Neuron (in vitro differentiated cells): ENCODE measurements at regions not wholly inside any gene's neighbourhood (a gene's known extent, or its start where the extent isn't known, plus 50 kb on each side); places are given as distances from the start of the nearest gene placed in this dataset.

ENCODE experiments used
- H2AFZ ChIP-seq: one replicate; pipeline ENCODE4 v1.6.1; 2013; ENCODE audit warnings: low read depth, mild to moderate bottlenecking, inconsistent platforms, low read length, moderate library complexity
- H3K27me3 ChIP-seq: one replicate; pipeline ENCODE4 v1.6.1; 2013; ENCODE audit warnings: low read length; ENCODE audit not compliant: insufficient read depth
- H3K36me3 ChIP-seq: one replicate; pipeline ENCODE4 v1.6.1; 2013; ENCODE audit warnings: low read length; ENCODE audit not compliant: insufficient read depth
- H3K4me1 ChIP-seq: one replicate; pipeline ENCODE4 v1.6.1; 2013; ENCODE audit warnings: low read length; ENCODE audit not compliant: insufficient read depth
- H3K4me3 ChIP-seq: 2 replicates; pipeline ENCODE4 v1.5.1; 2013; ENCODE audit warnings: mild to moderate bottlenecking, low read length, moderate library complexity
- H3K9me3 ChIP-seq: one replicate; pipeline ENCODE4 v1.6.1; 2013; ENCODE audit warnings: low read length

DNA sequence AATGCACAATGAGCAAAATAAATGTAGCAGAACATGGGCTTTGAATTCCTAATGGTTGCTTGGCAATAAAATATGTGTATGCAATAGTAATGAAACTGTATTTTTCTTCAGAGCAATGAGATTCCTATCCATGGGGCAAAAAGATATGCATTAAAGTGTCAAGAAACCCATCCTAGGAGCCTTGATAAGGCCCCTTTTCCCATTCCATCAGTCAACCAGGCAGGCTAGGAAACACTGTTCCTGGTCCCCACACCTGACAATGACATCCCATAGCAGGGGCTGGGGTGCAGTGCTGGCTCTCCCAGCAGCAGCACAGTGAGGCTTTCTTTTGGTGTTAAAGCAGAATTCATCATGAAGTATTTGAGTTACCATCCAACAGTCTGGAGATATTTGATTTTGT lies 113.3 kb upstream of the AGTR1 start:
- no peaks in the 10 kb centered on the region for H3K27me3 ChIP-seq
- no peaks in the 10 kb centered on the region for H3K9me3 ChIP-seq
- peaks cover 9% of the 10 kb centered on the region for H3K4me1 ChIP-seq
- no peak overlapping the region for H3K4me3 ChIP-seq
- no peaks in the 10 kb centered on the region for H3K36me3 ChIP-seq
- peak overlapping the region; percentile 43 for H2AFZ ChIP-seq

DNA sequence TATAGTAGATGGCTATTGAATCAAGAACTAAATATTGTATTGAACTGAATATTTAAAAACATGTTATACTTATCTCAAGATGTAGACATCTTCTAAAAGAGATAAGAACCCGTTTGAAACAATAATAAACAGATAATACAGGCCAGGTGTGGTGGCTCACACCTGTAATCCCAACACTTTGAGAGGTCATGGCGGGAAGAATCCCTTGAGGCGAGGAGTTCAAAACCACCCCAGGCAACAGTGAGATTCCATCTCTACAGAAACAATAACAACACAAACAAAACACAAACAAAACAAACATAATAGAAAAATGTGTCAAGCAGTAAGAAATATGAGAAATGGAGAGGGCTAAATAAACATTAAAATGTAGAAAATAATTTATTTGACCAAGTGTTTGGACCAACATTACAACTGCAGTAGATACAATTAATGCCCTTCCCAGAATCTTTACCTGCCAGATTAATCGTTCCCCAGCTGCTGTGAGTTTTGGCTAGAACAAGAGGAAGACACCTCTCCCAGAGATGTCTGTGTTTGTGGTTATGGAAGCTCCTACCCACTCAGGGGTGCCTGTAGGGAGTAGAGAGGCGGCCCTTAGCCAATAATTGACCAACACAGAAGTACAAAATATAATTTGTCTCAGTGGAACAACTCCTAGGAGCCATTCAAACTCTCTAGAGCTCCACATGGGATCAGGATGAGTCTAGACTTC lies 111.9 kb upstream of the AGTR1 start:
- no peaks in the 10 kb centered on the region for H3K9me3 ChIP-seq

DNA sequence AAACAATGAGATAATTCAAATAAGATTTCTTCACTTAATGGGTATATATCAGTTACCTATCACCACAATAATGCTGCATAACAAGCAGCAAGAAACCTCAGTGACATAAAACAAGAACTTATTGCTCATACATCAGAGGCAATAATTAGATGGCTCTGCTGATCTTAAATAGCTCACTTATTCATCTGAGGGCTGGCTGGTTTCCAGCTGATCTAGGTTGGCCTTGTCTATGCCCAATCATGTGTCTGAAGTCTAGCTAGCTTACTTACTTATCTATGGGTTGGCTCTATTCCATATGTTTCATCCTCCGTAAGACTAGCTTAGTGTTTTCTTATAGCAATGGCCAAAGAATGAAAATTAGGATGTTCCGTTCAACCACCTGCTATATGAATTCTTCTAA lies 109.4 kb upstream of the AGTR1 start:
- H3K4me1 ChIP-seq: peaks cover 9% of the 10 kb centered on the region
- H3K27me3 ChIP-seq: no peaks in the 10 kb centered on the region
- H3K36me3 ChIP-seq: no peaks in the 10 kb centered on the region
- no peaks in the 10 kb centered on the region for H3K9me3 ChIP-seq
- no peak overlapping the region for H2AFZ ChIP-seq
- no peak overlapping the region for H3K4me3 ChIP-seq

More for the DNA sequence above, 111.9 kb upstream of the AGTR1 start:
- no peak overlapping the region for H2AFZ ChIP-seq
- H3K36me3 ChIP-seq: no peaks in the 10 kb centered on the region
- H3K4me3 ChIP-seq: no peak overlapping the region
- peaks cover 9% of the 10 kb centered on the region for H3K4me1 ChIP-seq
- H3K27me3 ChIP-seq: no peaks in the 10 kb centered on the region

- H3K9me3 ChIP-seq: no peaks in the 10 kb centered on the region
- no peaks in the 10 kb centered on the region for H3K4me1 ChIP-seq
- no peak overlapping the region for H2AFZ ChIP-seq
- no peaks in the 10 kb centered on the region for H3K36me3 ChIP-seq
- H3K27me3 ChIP-seq: no peaks in the 10 kb centered on the region
- no peak overlapping the region for H3K4me3 ChIP-seq
Observed at GRCh38 chr3:148591525-148591924, 106.2 kb upstream of the AGTR1 start.

DNA sequence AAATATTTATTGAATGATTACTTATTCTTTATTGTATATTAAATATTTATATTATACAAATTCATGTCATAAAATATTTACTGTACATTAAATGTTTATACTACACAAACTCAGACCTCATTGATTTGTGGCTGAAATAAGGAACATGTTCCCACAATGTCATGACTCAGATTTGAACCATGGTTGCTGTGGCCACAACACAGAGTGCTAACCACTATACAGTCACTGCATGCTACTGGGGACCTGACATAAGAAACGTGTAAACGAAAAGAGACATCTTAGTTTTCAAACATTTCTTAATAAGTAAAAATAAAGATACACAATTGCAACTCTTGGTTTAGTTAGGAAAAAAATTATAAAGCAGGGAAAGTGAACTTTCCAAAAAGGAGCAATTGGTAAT lies 99.1 kb upstream of the AGTR1 start:
- H3K9me3 ChIP-seq: no peaks in the 10 kb centered on the region
- no peaks in the 10 kb centered on the region for H3K36me3 ChIP-seq
- no peak overlapping the region for H2AFZ ChIP-seq
- no peaks in the 10 kb centered on the region for H3K27me3 ChIP-seq
- no peaks in the 10 kb centered on the region for H3K4me1 ChIP-seq
- H3K4me3 ChIP-seq: no peak overlapping the region

- Histone ChIP-seq H2AFZ (no peak overlapping the region), H3K4me3 (no peak overlapping the region), H3K27me3 (no peaks in the 10 kb centered on the region), H3K36me3 (no peaks in the 10 kb centered on the region), H3K9me3 (no peaks in the 10 kb centered on the region), H3K4me1 (no peaks in the 10 kb centered on the region)
Observed at GRCh38 chr3:148599481-148599880, 98.2 kb upstream of the AGTR1 start.

DNA sequence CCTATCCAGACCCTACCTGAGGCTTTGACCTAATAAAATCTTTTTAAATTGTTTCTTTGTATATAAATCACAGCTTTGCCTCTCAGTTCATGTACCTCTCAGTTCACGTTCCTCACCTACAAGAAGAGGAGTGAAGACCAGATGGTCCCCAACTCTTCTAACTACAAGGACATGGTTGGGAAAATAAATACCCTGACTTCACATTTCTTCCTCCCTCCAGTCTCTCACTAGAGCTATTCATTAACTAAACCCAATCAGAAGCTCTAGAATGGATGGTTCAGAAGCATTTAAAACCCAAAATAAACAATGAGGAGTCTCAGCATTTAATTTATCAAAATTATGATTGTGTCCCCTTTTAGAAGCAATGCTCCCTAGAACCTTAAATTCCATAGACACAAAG lies 97.3 kb upstream of the AGTR1 start:
- Histone ChIP-seq H2AFZ (no peak overlapping the region), H3K36me3 (no peaks in the 10 kb centered on the region), H3K27me3 (no peaks in the 10 kb centered on the region), H3K4me3 (no peak overlapping the region), H3K4me1 (no peaks in the 10 kb centered on the region), H3K9me3 (no peaks in the 10 kb centered on the region)

- Histone ChIP-seq H3K4me1 (no peaks in the 10 kb centered on the region), H3K9me3 (no peaks in the 10 kb centered on the region), H3K27me3 (no peaks in the 10 kb centered on the region), H2AFZ (no peak overlapping the region), H3K36me3 (no peaks in the 10 kb centered on the region), H3K4me3 (no peak overlapping the region)
Observed at GRCh38 chr3:148600902-148601765, 96.6 kb upstream of the AGTR1 start.

- Histone ChIP-seq H3K9me3 (no peaks in the 10 kb centered on the region), H3K36me3 (no peaks in the 10 kb centered on the region), H3K4me3 (no peak overlapping the region), H3K27me3 (no peaks in the 10 kb centered on the region), H2AFZ (no peak overlapping the region), H3K4me1 (no peaks in the 10 kb centered on the region)
Observed at GRCh38 chr3:148601766-148602685, 95.7 kb upstream of the AGTR1 start.

- H2AFZ ChIP-seq: no peak overlapping the region
- H3K4me3 ChIP-seq: no peak overlapping the region
- no peaks in the 10 kb centered on the region for H3K9me3 ChIP-seq
- H3K36me3 ChIP-seq: no peaks in the 10 kb centered on the region
- no peaks in the 10 kb centered on the region for H3K27me3 ChIP-seq
- no peaks in the 10 kb centered on the region for H3K4me1 ChIP-seq
Observed at GRCh38 chr3:148604270-148605085, 93.2 kb upstream of the AGTR1 start.

GRCh38 chr3:148605521-148605920 lies 92.2 kb upstream of the AGTR1 start:
- Histone ChIP-seq H2AFZ (no peak overlapping the region), H3K4me3 (no peak overlapping the region), H3K9me3 (no peaks in the 10 kb centered on the region), H3K4me1 (no peaks in the 10 kb centered on the region), H3K36me3 (no peaks in the 10 kb centered on the region), H3K27me3 (no peaks in the 10 kb centered on the region)

DNA sequence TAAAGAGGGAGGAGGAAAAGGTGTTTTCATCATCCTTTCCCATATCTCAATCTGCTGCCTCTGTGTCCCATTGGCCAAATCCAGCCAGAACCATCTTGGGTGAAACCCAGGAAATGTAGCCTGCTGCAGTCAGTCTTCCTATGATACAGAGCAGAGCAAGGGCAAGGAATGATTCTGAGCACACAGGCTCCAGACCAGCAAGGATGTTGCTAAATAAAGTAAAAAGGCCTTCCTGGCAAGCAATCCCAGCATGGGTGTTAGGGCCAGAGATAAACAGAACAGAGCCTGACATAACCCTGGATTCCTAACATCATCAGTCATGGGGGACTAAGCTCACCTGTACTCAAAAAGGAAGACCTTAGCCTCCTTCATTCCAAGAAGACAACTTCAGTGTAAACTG lies 90.7 kb upstream of the AGTR1 start:
- Histone ChIP-seq H3K4me1 (no peaks in the 10 kb centered on the region), H2AFZ (no peak overlapping the region), H3K27me3 (no peaks in the 10 kb centered on the region), H3K36me3 (no peaks in the 10 kb centered on the region), H3K9me3 (no peaks in the 10 kb centered on the region), H3K4me3 (no peak overlapping the region)
